ENCODE measurements at regions not wholly inside any gene's neighbourhood (a gene's known extent, or its start where the extent isn't known, plus 50 kb on each side); places are given as distances from the start of the nearest gene placed in this dataset.
"Not testable (repeated sequence)": the region's sequence is repeated elsewhere in the genome, so short reads cannot be mapped to it uniquely, and the experiment has no call there.

- in situ Hi-C loops (cut with MboI; ENCODE audit: low sequenced_read_pairs) = no loop called here
Observed at GRCh38 chr6:11412011-11412424, 125.5 kb upstream of the TMEM170B start.

- in situ Hi-C loops (cut with MboI; ENCODE audit: low sequenced_read_pairs) = no loop called here
Observed at GRCh38 chr6:11411593-11411992, 126.0 kb upstream of the TMEM170B start.

- in situ Hi-C loops (cut with MboI; ENCODE audit: low sequenced_read_pairs) = no loop called here
Observed at GRCh38 chr6:11410539-11411307, 126.8 kb upstream of the TMEM170B start.

- in situ Hi-C loops (cut with MboI; ENCODE audit: low sequenced_read_pairs) = no loop called here
Observed at GRCh38 chr6:11409371-11409770, 128.2 kb upstream of the TMEM170B start.

GRCh38 chr6:11407414-11407813 is 130.1 kb upstream of the TMEM170B start:
- in situ Hi-C loops (cut with MboI; ENCODE audit: low sequenced_read_pairs) = no loop called here

- in situ Hi-C loops (cut with MboI; ENCODE audit: low sequenced_read_pairs) = no loop called here
Observed at GRCh38 chr6:11404838-11405237, 132.7 kb upstream of the TMEM170B start.

- in situ Hi-C loops (cut with MboI; ENCODE audit: low sequenced_read_pairs) = no loop called here
Observed at GRCh38 chr6:11404081-11404480, 133.5 kb upstream of the TMEM170B start.

- in situ Hi-C loops (cut with MboI; ENCODE audit: low sequenced_read_pairs) = no loop called here
Observed at GRCh38 chr6:11403035-11403601, 134.4 kb upstream of the TMEM170B start.

GRCh38 chr6:11402581-11402980 is 135.0 kb upstream of the TMEM170B start:
- in situ Hi-C loops (cut with MboI; ENCODE audit: low sequenced_read_pairs) = not testable (repeated sequence)

GRCh38 chr6:11401954-11402353 is 135.6 kb upstream of the TMEM170B start:
- in situ Hi-C loops (cut with MboI; ENCODE audit: low sequenced_read_pairs) = not testable (repeated sequence)

GRCh38 chr6:11398451-11399326 is 138.9 kb upstream of the TMEM170B start:
- in situ Hi-C loops (cut with MboI; ENCODE audit: low sequenced_read_pairs) = no loop called here

- in situ Hi-C loops (cut with MboI; ENCODE audit: low sequenced_read_pairs) = no loop called here
Observed at GRCh38 chr6:11397622-11398450, 139.7 kb upstream of the TMEM170B start.

GRCh38 chr6:11396860-11397259 is 140.7 kb upstream of the TMEM170B start:
- in situ Hi-C loops (cut with MboI; ENCODE audit: low sequenced_read_pairs) = no loop called here

GRCh38 chr6:11393713-11394627 is 143.6 kb upstream of the TMEM170B start:
- in situ Hi-C loops (cut with MboI; ENCODE audit: low sequenced_read_pairs) = no loop called here

GRCh38 chr6:11392778-11393507 is 144.6 kb upstream of the TMEM170B start:
- in situ Hi-C loops (cut with MboI; ENCODE audit: low sequenced_read_pairs) = no loop called here

GRCh38 chr6:11391934-11392777 is 145.4 kb upstream of the TMEM170B start:
- in situ Hi-C loops (cut with MboI; ENCODE audit: low sequenced_read_pairs) = no loop called here

GRCh38 chr6:11389977-11390376 is 147.6 kb upstream of the TMEM170B start:
- in situ Hi-C loops (cut with MboI; ENCODE audit: low sequenced_read_pairs) = no loop called here
